SK-N-SH treated with all-trans-retinoic acid at 6 μM for 48 hours (cell line): ENCODE measurements at regions not wholly inside any gene's neighbourhood (a gene's known extent, or its start where the extent isn't known, plus 50 kb on each side); places are given as distances from the start of the nearest gene placed in this dataset.

Experiments used
- ATAC-seq: fragments of 200-7000 bp; cut with Tn5 transposase; 3 replicates; pipeline ENCODE4 v1.9.1; 2020; ENCODE audit warnings: mild to moderate bottlenecking, moderate library complexity
- ARNTL ChIP-seq: fragments of 450-650 bp; formaldehyde crosslinking; IDR thresholded peaks from 2 replicates; pipeline ENCODE4 v1.5.0; 2020; ENCODE audit warnings: low read depth, mild to moderate bottlenecking, moderate library complexity, borderline replicate concordance
- BACH2 ChIP-seq: fragments of 250-450 bp; sonication (Bioruptor Pico); IDR thresholded peaks from 2 replicates; pipeline ENCODE4 v1.9.0; 2021; ENCODE audit warnings: mild to moderate bottlenecking, borderline replicate concordance
- CREB5 ChIP-seq: fragments of 250-450 bp; sonication (Bioruptor Pico); IDR thresholded peaks from 2 replicates; pipeline ENCODE4 v1.5.1; 2020; ENCODE audit warnings: low read depth, mild to moderate bottlenecking, moderate library complexity
- CSDC2 ChIP-seq: fragments of 250-450 bp; sonication (Bioruptor Pico); IDR thresholded peaks from 2 replicates; pipeline ENCODE4 v1.5.0; 2020; ENCODE audit warnings: mild to moderate bottlenecking, moderate library complexity
- CSRNP3 ChIP-seq: fragments of 250-450 bp; sonication (Bioruptor Pico); IDR thresholded peaks from 2 replicates; pipeline ENCODE4 v1.5.1; 2021; ENCODE audit warnings: mild to moderate bottlenecking, moderate library complexity
- ESRRG ChIP-seq: fragments of 250-450 bp; sonication (Bioruptor Pico); IDR thresholded peaks from 2 replicates; pipeline ENCODE4 v1.6.1; 2021; ENCODE audit warnings: mild to moderate bottlenecking
- GLIS3 ChIP-seq: fragments of 250-450 bp; sonication (Bioruptor Pico); IDR thresholded peaks from 2 replicates; pipeline ENCODE4 v1.5.0; 2020; ENCODE audit warnings: mild to moderate bottlenecking, moderate library complexity
- ISL1 ChIP-seq: fragments of 250-450 bp; sonication (Bioruptor Pico); IDR thresholded peaks from 2 replicates; pipeline ENCODE4 v2.1.2; 2022; ENCODE audit warnings: mild to moderate bottlenecking, moderate library complexity
- OSR1 ChIP-seq: fragments of 250-450 bp; sonication (Bioruptor Pico); IDR thresholded peaks from 2 replicates; pipeline ENCODE4 v1.8.0; 2022; ENCODE audit warnings: moderate library complexity, mild to moderate bottlenecking, inconsistent platforms
- PATZ1 ChIP-seq: fragments of 250-450 bp; sonication (Bioruptor Pico); IDR thresholded peaks from 2 replicates; pipeline ENCODE4 v1.8.0; 2020; ENCODE audit warnings: mild to moderate bottlenecking, moderate library complexity, borderline replicate concordance
- POU6F1 ChIP-seq: fragments of 250-450 bp; sonication (Bioruptor Pico); IDR thresholded peaks from 2 replicates; pipeline ENCODE4 v1.8.0; 2021; ENCODE audit warnings: low read depth, mild to moderate bottlenecking, moderate library complexity, borderline replicate concordance
- PPARA ChIP-seq: fragments of 250-450 bp; sonication (Bioruptor Pico); IDR thresholded peaks from 2 replicates; pipeline ENCODE4 v1.5.0; 2020; ENCODE audit warnings: mild to moderate bottlenecking, borderline replicate concordance
- RARB ChIP-seq: fragments of 250-450 bp; sonication (Bioruptor Pico); IDR thresholded peaks from 2 replicates; pipeline ENCODE4 v1.8.0; 2021; ENCODE audit warnings: mild to moderate bottlenecking, moderate library complexity
- TCF4 ChIP-seq: fragments of 250-450 bp; sonication (Bioruptor Pico); IDR thresholded peaks from 2 replicates; pipeline ENCODE4 v1.8.0; 2021; ENCODE audit warnings: mild to moderate bottlenecking, moderate library complexity, borderline replicate concordance
- TOX ChIP-seq: fragments of 250-450 bp; sonication (Bioruptor Pico); IDR thresholded peaks from 2 replicates; pipeline ENCODE4 v1.8.0; 2021; ENCODE audit warnings: mild to moderate bottlenecking, moderate library complexity, borderline replicate concordance
- TSHZ2 ChIP-seq: fragments of 250-450 bp; sonication (Bioruptor Pico); IDR thresholded peaks from 2 replicates; pipeline ENCODE4 v1.5.0; 2020; ENCODE audit warnings: mild to moderate bottlenecking, moderate library complexity
- ZC3H10 ChIP-seq: fragments of 250-450 bp; sonication (Bioruptor Pico); IDR thresholded peaks from 2 replicates; pipeline ENCODE4 v1.5.1; 2021; ENCODE audit warnings: mild to moderate bottlenecking, moderate library complexity
- ZFP3 ChIP-seq: fragments of 250-450 bp; sonication (Bioruptor Pico); IDR thresholded peaks from 2 replicates; pipeline ENCODE4 v1.5.0; 2020; ENCODE audit warnings: mild to moderate bottlenecking, moderate library complexity
- ZFP30 ChIP-seq: fragments of 450-650 bp; formaldehyde crosslinking; IDR thresholded peaks from 2 replicates; pipeline ENCODE4 v1.5.0; 2022; ENCODE audit warnings: mild to moderate bottlenecking, moderate library complexity
- ZNF70 ChIP-seq: fragments of 450-650 bp; formaldehyde crosslinking; IDR thresholded peaks from 2 replicates; pipeline ENCODE4 v1.5.0; 2020; ENCODE audit warnings: mild to moderate bottlenecking, moderate library complexity
- ZNF8 ChIP-seq: fragments of 450-650 bp; formaldehyde crosslinking; IDR thresholded peaks from 2 replicates; pipeline ENCODE4 v1.5.0; 2020; ENCODE audit warnings: mild to moderate bottlenecking, moderate library complexity

GRCh38 chr1:164180824-164181223, 378.2 kb upstream of the PBX1 start:
- ATAC-seq: no peak
- no peak for TF ChIP-seq ISL1 (CRISPR knock-in tag)
- TF ChIP-seq ESRRG (CRISPR knock-in tag): no peak
- no peak for TF ChIP-seq RARB (CRISPR knock-in tag)
- TF ChIP-seq ZNF8: no peak
- no peak for TF ChIP-seq ZNF70 (CRISPR knock-in tag)
- no peak for TF ChIP-seq CSRNP3 (CRISPR knock-in tag)
- no peak for TF ChIP-seq CREB5 (CRISPR knock-in tag)
- TF ChIP-seq PPARA (CRISPR knock-in tag): no peak
- no peak for TF ChIP-seq PATZ1
- no peak for TF ChIP-seq TCF4
- no peak for TF ChIP-seq TSHZ2 (CRISPR knock-in tag)
- TF ChIP-seq ZFP3 (CRISPR knock-in tag): no peak
- no peak for TF ChIP-seq BACH2 (CRISPR knock-in tag)
- TF ChIP-seq, all 23 proteins: peak for 0

GRCh38 chr1:164183854-164184635, 374.9 kb upstream of the PBX1 start:
- TF ChIP-seq ZC3H10 (CRISPR knock-in tag): no peak
- no peak for TF ChIP-seq POU6F1 (CRISPR knock-in tag)
- no peak for TF ChIP-seq CSDC2 (CRISPR knock-in tag)
- TF ChIP-seq ISL1 (CRISPR knock-in tag): no peak
- no peak for TF ChIP-seq RARB (CRISPR knock-in tag)
- TF ChIP-seq BACH2 (CRISPR knock-in tag): no peak
- TF ChIP-seq CREB5 (CRISPR knock-in tag): no peak
- TF ChIP-seq ZNF70 (CRISPR knock-in tag): no peak
- TF ChIP-seq OSR1 (CRISPR knock-in tag): no peak
- TF ChIP-seq PPARA (CRISPR knock-in tag): no peak
- TF ChIP-seq ZNF8: no peak
- TF ChIP-seq TOX (CRISPR knock-in tag): no peak
- no peak for TF ChIP-seq ZFP3 (CRISPR knock-in tag)
- no peak for TF ChIP-seq GLIS3 (CRISPR knock-in tag)
- no peak for TF ChIP-seq ZFP30 (CRISPR knock-in tag)
- no peak for TF ChIP-seq ARNTL (CRISPR knock-in tag)
- no peak for ATAC-seq
